ENCODE measurements at regions not wholly inside any gene's neighbourhood (a gene's known extent, or its start where the extent isn't known, plus 50 kb on each side); places are given as distances from the start of the nearest gene placed in this dataset.
A peak's percentile ranks its signal among the peaks of the same experiment; 100 is the strongest.

- WGBS, 3 donors = 45 to 62% (median 48%) methylated on average over 1 of the region's 1 CpG
- Histone ChIP-seq H3K4me3 (no peak overlapping the region), H3K36me3 (ENCODE audit: insufficient read depth in 1 of 2, low read depth in 1 of 2) (no peaks in the 10 kb centered on the region), H3K27me3 (ENCODE audit: insufficient read depth in 3 of 3, low read length in 2 of 3) (no peaks in the 10 kb centered on the region), H3K4me1 (no peaks in the 10 kb centered on the region), H3K27ac (no peak overlapping the region), H3K9me3 (no peaks in the 10 kb centered on the region)
- intact Hi-C loops (cut with DNase I) = no loop called here
- no peak for ATAC-seq
- DNase-seq = no peak
- TF ChIP-seq CTCF (IDR thresholded peaks at IDR 0.05) = no peak
These were observed 524.7 kb upstream of the HTR2A start for GRCh38 chr13:47421525-47421924.

GRCh38 chr13:47420568-47420967, 523.7 kb upstream of the HTR2A start:
- intact Hi-C loops (cut with DNase I) = no loop called here
- ATAC-seq (peak in 3 of 4 donors; percentile 41 to 69 (median 62)), DNase-seq (no peak)
- Histone ChIP-seq H3K27ac (no peak overlapping the region), H3K4me1 (no peaks in the 10 kb centered on the region), H3K36me3 (ENCODE audit: insufficient read depth in 1 of 2, low read depth in 1 of 2) (no peaks in the 10 kb centered on the region), H3K9me3 (no peaks in the 10 kb centered on the region), H3K4me3 (no peak overlapping the region), H3K27me3 (ENCODE audit: insufficient read depth in 3 of 3, low read length in 2 of 3) (no peaks in the 10 kb centered on the region)
- 91 to 100% (median 100%) methylated on average over 1 of the region's 1 CpG for WGBS, 3 donors
- no peak for TF ChIP-seq CTCF (IDR thresholded peaks at IDR 0.05)

- peak; percentile 16 for TF ChIP-seq CTCF (IDR thresholded peaks at IDR 0.05)
- H3K4me3 ChIP-seq = no peak overlapping the region
- no peaks in the 10 kb centered on the region for H3K9me3 ChIP-seq
- intact Hi-C loops (cut with DNase I) = no loop called here
- no peaks in the 10 kb centered on the region for H3K4me1 ChIP-seq
- no peak for DNase-seq
- 46 to 57% (median 55%) methylated on average over 1 of the region's 1 CpG for WGBS, 3 donors
- no peaks in the 10 kb centered on the region for H3K27me3 ChIP-seq (ENCODE audit: insufficient read depth in 3 of 3, low read length in 2 of 3)
- ATAC-seq = peak; percentile 32 to 80 (median 66)
- H3K36me3 ChIP-seq (ENCODE audit: insufficient read depth in 1 of 2, low read depth in 1 of 2) = no peaks in the 10 kb centered on the region
- H3K27ac ChIP-seq = no peak overlapping the region
These were observed 523.2 kb upstream of the HTR2A start for GRCh38 chr13:47420020-47420419.

GRCh38 chr13:47418206-47418920, 521.5 kb upstream of the HTR2A start:
- H3K4me1 ChIP-seq = no peaks in the 10 kb centered on the region
- ATAC-seq (no peak), DNase-seq (no peak)
- no peaks in the 10 kb centered on the region for H3K36me3 ChIP-seq (ENCODE audit: insufficient read depth in 1 of 2, low read depth in 1 of 2)
- H3K27ac ChIP-seq = no peak overlapping the region
- H3K27me3 ChIP-seq (ENCODE audit: insufficient read depth in 3 of 3, low read length in 2 of 3) = no peaks in the 10 kb centered on the region
- no peaks in the 10 kb centered on the region for H3K9me3 ChIP-seq
- H3K4me3 ChIP-seq = no peak overlapping the region
- intact Hi-C loops (cut with DNase I) = no loop called here
- 36 to 62% (median 54%) methylated on average over 3 of the region's 3 CpGs for WGBS, 3 donors
- TF ChIP-seq CTCF (IDR thresholded peaks at IDR 0.05) = no peak

- H3K4me1 ChIP-seq = no peaks in the 10 kb centered on the region
- no peak for TF ChIP-seq CTCF (IDR thresholded peaks at IDR 0.05)
- intact Hi-C loops (cut with DNase I) = no loop called here
- ATAC-seq (no peak), DNase-seq (no peak)
- H3K27ac ChIP-seq = no peak overlapping the region
- WGBS, 3 donors = 88 to 90% (median 90%) methylated on average over 2 of the region's 2 CpGs
- H3K36me3 ChIP-seq (ENCODE audit: insufficient read depth in 1 of 2, low read depth in 1 of 2) = no peaks in the 10 kb centered on the region
- no peaks in the 10 kb centered on the region for H3K27me3 ChIP-seq (ENCODE audit: insufficient read depth in 3 of 3, low read length in 2 of 3)
- no peak overlapping the region for H3K4me3 ChIP-seq
- H3K9me3 ChIP-seq = no peaks in the 10 kb centered on the region
These were observed 520.6 kb upstream of the HTR2A start for GRCh38 chr13:47417485-47417884.

All from psoas muscle (tissue), 7 donors.